LNCaP clone FGC (cell line): ENCODE measurements at regions not wholly inside any gene's neighbourhood (a gene's known extent, or its start where the extent isn't known, plus 50 kb on each side); places are given as distances from the start of the nearest gene placed in this dataset.
A peak's percentile ranks its signal among the peaks of the same experiment; 100 is the strongest.

ENCODE experiments used
- DNase-seq: peaks from one replicate; pipeline ENCODE4 v3.0.0-alpha.2; 2011; ENCODE audit warnings: low read depth
- H3K4me3 ChIP-seq: 2 replicates; pipeline ENCODE4 v1.5.1; 2011; ENCODE audit warnings: mild to moderate bottlenecking, low read depth, low read length, control low read depth
- TF ChIP-seq, protein P1 (sequence below): IDR thresholded peaks from 2 replicates; pipeline ENCODE4 v1.5.1; 2012; ENCODE audit warnings: mild to moderate bottlenecking; ENCODE audit not compliant: control insufficient read depth, insufficient read depth; ENCODE audit errors: extremely low read depth

DNA sequence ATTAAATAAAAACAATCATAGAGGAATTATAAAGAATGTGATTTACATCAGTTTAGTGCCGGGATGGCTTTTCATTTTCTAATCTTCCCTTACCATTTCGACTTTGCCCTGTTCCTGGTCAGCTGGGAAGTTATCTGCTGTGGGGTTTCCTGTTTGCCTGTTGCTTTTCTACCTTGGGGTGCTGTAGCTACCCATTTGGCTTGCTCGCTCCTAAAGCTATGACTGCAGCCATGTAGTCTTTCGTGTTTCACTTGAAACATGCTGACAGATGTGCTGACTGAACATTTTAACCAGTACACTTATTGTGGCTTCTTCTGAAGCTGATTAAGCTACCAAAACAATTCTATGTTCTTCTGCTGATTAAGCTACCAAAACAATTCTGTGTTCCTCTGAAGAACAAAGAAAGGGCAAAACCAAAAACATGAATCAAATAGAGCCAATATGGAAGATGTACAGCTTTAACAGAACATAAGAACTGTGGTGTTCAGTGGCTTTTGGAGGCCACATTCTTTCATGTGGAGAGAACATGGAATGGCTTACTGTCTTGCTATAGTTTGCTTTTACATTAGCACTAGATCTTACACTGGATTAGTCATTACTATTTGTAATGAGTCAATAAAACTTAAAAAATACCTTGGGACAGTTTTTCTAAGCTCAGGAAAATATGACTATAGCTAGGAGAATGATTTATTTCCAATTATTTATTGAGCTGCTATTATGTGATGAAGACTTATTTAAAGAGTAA, 440.4 kb downstream of the SPRY1 start:
- H3K4me3 ChIP-seq: no peak overlapping the region
- TF ChIP-seq, protein P1, sequence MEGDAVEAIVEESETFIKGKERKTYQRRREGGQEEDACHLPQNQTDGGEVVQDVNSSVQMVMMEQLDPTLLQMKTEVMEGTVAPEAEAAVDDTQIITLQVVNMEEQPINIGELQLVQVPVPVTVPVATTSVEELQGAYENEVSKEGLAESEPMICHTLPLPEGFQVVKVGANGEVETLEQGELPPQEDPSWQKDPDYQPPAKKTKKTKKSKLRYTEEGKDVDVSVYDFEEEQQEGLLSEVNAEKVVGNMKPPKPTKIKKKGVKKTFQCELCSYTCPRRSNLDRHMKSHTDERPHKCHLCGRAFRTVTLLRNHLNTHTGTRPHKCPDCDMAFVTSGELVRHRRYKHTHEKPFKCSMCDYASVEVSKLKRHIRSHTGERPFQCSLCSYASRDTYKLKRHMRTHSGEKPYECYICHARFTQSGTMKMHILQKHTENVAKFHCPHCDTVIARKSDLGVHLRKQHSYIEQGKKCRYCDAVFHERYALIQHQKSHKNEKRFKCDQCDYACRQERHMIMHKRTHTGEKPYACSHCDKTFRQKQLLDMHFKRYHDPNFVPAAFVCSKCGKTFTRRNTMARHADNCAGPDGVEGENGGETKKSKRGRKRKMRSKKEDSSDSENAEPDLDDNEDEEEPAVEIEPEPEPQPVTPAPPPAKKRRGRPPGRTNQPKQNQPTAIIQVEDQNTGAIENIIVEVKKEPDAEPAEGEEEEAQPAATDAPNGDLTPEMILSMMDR: no peak
- DNase-seq: no peak

DNA sequence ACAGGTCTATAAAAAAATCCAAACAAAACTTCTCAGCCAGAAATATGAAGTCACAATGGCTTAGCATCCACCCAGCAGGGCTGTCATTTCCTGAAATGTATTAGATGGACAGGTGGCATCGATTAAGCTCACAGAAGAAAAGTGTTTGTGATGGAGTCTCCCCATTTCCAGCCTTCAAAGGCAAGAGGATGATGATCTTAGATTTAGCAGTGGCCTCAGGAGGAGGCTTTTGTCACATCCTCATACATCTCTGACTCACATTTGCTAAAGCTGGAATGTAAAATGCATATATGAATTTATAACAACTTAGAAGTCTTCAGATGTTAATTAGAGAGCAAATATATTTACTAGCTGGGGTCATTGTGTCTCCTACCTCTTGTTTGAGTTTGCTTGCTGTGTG, 441.9 kb downstream of the SPRY1 start:
- no peak overlapping the region for H3K4me3 ChIP-seq
- DNase-seq: peak; percentile 33
- TF ChIP-seq, protein P1: no peak

DNA sequence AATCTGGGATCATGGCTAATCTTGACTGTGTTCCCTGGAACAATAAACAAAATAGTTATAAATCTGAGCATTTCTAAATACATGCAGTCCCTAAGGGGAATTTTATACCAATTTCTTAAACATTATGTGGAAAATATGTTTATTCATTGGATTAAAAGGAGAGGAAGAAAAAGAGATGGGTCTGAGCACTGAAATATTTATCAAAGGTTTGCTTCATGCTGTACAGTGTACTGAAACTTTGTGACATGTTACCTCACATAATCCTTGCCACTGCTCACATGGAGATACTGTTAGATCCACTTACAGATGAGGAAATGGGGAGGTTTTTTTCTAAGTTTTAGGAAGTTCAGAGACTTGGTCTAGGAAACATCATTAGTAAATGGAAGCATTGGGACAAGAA, 443.6 kb downstream of the SPRY1 start:
- DNase-seq: no peak
- TF ChIP-seq, protein P1: no peak
- no peak overlapping the region for H3K4me3 ChIP-seq

DNA sequence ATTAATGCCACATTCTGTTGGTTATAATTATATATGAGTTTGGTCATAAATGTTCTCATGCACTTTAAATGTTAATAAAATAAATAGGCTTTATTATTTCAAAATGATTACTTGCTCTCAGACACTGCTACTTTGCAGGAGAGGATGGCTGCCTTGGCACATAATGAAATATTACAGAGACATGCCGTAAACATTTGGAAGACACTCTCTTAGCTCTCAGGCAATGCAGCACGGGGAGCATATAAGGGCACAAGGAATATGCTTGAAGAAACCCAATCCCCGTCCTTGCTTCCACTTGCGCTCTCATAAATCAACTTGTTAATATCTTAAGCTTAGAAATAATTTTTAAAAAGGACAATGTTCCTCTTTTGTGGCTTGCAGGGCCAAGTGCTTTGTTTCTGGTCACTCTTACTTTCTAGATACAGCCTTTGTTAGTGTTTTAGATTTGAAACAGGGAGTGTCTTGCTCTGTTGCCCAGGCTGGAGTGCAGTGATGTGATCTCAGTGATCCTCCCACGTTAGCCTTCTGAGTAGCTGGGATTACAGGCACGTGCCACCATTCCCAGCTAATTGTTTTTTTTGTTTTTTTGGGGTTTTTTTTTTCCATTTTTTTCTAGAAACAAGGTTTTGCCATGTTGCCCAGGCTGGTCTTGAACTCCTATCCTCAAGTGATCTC, 445.0 kb downstream of the SPRY1 start:
- H3K4me3 ChIP-seq: no peak overlapping the region
- DNase-seq: no peak
- TF ChIP-seq, protein P1: no peak

DNA sequence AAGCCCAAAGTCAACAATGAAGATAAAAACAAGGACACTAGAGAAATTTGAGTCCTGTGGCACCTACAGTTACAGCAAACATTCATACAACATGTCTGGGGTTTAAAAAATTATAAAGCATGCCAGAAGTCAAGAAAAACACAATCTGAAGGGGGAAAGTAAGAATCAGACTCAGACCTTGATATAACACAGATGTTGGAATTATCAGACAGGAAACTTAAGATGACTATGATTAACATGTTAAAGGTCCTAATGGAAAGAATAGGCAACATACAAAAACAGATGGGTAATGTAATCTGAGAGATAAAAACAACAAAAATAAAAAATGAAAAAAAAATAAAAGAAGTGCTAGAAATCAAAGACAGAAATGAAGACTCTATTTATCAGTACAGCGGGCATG, 446.5 kb downstream of the SPRY1 start:
- no peak for DNase-seq
- TF ChIP-seq, protein P1: no peak
- H3K4me3 ChIP-seq: no peak overlapping the region

DNA sequence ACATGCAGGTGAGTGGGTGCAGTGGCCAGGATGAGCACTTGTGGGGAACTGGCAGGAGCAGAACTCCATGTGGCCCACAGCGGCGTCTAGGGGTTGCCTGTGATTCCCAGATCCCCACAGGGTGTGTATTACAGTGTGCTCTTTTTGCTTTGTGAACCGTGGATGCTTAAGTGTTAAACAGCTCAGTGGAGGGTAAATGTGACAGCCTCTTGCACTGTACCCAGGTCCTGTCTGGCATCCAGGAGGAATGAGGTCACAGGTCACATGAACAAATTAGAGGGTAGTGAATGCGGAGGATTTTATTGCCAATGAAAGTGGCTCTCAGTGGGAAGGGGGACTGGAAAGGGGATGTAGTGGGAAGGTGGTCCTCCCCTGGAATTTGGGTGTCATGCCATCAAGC, 447.8 kb downstream of the SPRY1 start:
- DNase-seq: no peak
- TF ChIP-seq, protein P1: no peak
- H3K4me3 ChIP-seq: no peak overlapping the region
